ENCODE measurements at regions not wholly inside any gene's neighbourhood (a gene's known extent, or its start where the extent isn't known, plus 50 kb on each side); places are given as distances from the start of the nearest gene placed in this dataset.

- no peak overlapping the region for H3K27ac ChIP-seq
- H3K36me3 ChIP-seq: no peaks in the 10 kb centered on the region
- peaks cover 0 to 29% (median 11%) of the 10 kb centered on the region in 9 donors for H3K4me1 ChIP-seq
- TF ChIP-seq CTCF (IDR thresholded peaks at IDR 0.05): no peak
- no peak overlapping the region for H3K4me3 ChIP-seq
- intact Hi-C loops (cut with DNase I): no loop called here
- WGBS, 2 donors: 82 to 86% methylated on average over 6 of the region's 6 CpGs
- no peaks in the 10 kb centered on the region for H3K9me3 ChIP-seq
- ATAC-seq (no peak), DNase-seq (no peak)
- H3K27me3 ChIP-seq: no peaks in the 10 kb centered on the region
Observed at GRCh38 chr1:235059221-235059620, 69.4 kb downstream of the TOMM20 start.

- no peak for DNase-seq
- intact Hi-C loops (cut with DNase I): no loop called here
- no peak overlapping the region for H3K27ac ChIP-seq
Observed at GRCh38 chr1:235058695-235059094, 69.9 kb downstream of the TOMM20 start.

GRCh38 chr1:235057385-235058306 is 71.0 kb downstream of the TOMM20 start:
- Histone ChIP-seq H3K9me3 (no peaks in the 10 kb centered on the region), H3K4me1 (peaks cover 0 to 18% (median 11%) of the 10 kb centered on the region in 9 donors), H3K27ac (no peak overlapping the region), H3K4me3 (no peak overlapping the region), H3K27me3 (no peaks in the 10 kb centered on the region), H3K36me3 (no peaks in the 10 kb centered on the region)
- intact Hi-C loops (cut with DNase I): no loop called here
- DNase-seq (no peak), ATAC-seq (peak in 1 of 8 donors; percentile 68)
- TF ChIP-seq CTCF (IDR thresholded peaks at IDR 0.05): no peak
- whole genome bisulfite sequencing, 2 donors: 81 to 84% methylated on average over 12 of the region's 12 CpGs

More at GRCh38 chr1:235058695-235059094, 69.9 kb downstream of the TOMM20 start:
- WGBS, 2 donors: 42 to 76% methylated on average over 1 of the region's 1 CpG
- Histone ChIP-seq H3K9me3 (no peaks in the 10 kb centered on the region), H3K27me3 (no peaks in the 10 kb centered on the region), H3K4me1 (peaks cover 0 to 25% (median 11%) of the 10 kb centered on the region in 9 donors), H3K4me3 (no peak overlapping the region), H3K36me3 (no peaks in the 10 kb centered on the region)
- no peak for TF ChIP-seq CTCF (IDR thresholded peaks at IDR 0.05)
- no peak for ATAC-seq

GRCh38 chr1:235056937-235057336 is 71.7 kb downstream of the TOMM20 start:
- TF ChIP-seq CTCF (IDR thresholded peaks at IDR 0.05): no peak
- no peaks in the 10 kb centered on the region for H3K27me3 ChIP-seq
- WGBS, 2 donors: 91 to 95% methylated on average over 7 of the region's 7 CpGs
- DNase-seq: no peak
- ATAC-seq: no peak
- H3K9me3 ChIP-seq: no peaks in the 10 kb centered on the region
- H3K36me3 ChIP-seq: no peaks in the 10 kb centered on the region
- H3K4me1 ChIP-seq: peaks cover 0 to 21% (median 10%) of the 10 kb centered on the region in 9 donors
- no peak overlapping the region for H3K27ac ChIP-seq
- intact Hi-C loops (cut with DNase I): no loop called here
- H3K4me3 ChIP-seq: no peak overlapping the region

All from heart right ventricle (tissue), 16 donors.